ENCODE measurements at regions not wholly inside any gene's neighbourhood (a gene's known extent, or its start where the extent isn't known, plus 50 kb on each side); places are given as distances from the start of the nearest gene placed in this dataset.

DNA sequence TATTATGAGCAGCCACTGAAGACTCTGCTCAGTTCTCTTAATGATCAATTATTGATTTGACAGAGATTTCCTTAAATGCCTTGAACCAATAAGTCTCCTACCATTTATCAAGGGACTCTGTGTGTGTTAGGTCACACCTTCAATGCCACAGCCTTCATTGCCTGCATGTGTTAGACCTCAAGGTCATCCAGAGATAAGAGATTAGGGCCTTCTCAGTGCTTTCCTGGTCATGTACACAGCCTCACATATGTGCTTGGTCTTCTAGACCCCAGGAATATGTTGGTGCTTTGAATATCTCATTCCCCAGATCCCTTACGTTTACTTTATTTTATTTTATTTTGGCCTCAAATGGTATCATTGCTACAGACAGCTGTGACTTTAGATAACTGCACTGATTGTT, 93.0 kb upstream of the CTAGE1 start:
- no peak for TF ChIP-seq POLR2AphosphoS5 (IDR thresholded peaks at IDR 0.05; ENCODE audit: low read depth, low read length)
- TF ChIP-seq, protein P1, sequence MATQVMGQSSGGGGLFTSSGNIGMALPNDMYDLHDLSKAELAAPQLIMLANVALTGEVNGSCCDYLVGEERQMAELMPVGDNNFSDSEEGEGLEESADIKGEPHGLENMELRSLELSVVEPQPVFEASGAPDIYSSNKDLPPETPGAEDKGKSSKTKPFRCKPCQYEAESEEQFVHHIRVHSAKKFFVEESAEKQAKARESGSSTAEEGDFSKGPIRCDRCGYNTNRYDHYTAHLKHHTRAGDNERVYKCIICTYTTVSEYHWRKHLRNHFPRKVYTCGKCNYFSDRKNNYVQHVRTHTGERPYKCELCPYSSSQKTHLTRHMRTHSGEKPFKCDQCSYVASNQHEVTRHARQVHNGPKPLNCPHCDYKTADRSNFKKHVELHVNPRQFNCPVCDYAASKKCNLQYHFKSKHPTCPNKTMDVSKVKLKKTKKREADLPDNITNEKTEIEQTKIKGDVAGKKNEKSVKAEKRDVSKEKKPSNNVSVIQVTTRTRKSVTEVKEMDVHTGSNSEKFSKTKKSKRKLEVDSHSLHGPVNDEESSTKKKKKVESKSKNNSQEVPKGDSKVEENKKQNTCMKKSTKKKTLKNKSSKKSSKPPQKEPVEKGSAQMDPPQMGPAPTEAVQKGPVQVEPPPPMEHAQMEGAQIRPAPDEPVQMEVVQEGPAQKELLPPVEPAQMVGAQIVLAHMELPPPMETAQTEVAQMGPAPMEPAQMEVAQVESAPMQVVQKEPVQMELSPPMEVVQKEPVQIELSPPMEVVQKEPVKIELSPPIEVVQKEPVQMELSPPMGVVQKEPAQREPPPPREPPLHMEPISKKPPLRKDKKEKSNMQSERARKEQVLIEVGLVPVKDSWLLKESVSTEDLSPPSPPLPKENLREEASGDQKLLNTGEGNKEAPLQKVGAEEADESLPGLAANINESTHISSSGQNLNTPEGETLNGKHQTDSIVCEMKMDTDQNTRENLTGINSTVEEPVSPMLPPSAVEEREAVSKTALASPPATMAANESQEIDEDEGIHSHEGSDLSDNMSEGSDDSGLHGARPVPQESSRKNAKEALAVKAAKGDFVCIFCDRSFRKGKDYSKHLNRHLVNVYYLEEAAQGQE (IDR thresholded peaks at IDR 0.05; ENCODE audit: insufficient read depth in 1 of 2, low read depth in 2 of 2, low read length in 2 of 2), result no peak
- TF ChIP-seq TAF1 (IDR thresholded peaks at IDR 0.05; ENCODE audit: borderline replicate concordance, insufficient read depth, low read length), result no peak
- no peak for TF ChIP-seq SIN3A (IDR thresholded peaks at IDR 0.05; ENCODE audit: borderline replicate concordance, insufficient read depth, low read length)
- TF ChIP-seq FOXP2 (optimal IDR thresholded peaks at IDR 0.05; ENCODE audit: borderline replicate concordance, extremely low read depth, extremely low read length, insufficient read depth), result no peak
